GM12878 (cell line): ENCODE measurements at regions not wholly inside any gene's neighbourhood (a gene's known extent, or its start where the extent isn't known, plus 50 kb on each side); places are given as distances from the start of the nearest gene placed in this dataset.

Experiments used
- ATAC-seq: fragments of 200-7000 bp; cut with Tn5 transposase; 3 replicates; pipeline ENCODE4 v1.9.1; 2020; ENCODE audit warnings: mild to moderate bottlenecking, moderate library complexity
- BruUV-seq: library from RNA; stranded (reverse); fragments of 400-500 nt; replicated peaks from 2 replicates; lab custom pipeline; 2021; lab: Mats Ljungman, UMichigan
- CTCF ChIA-PET: fragments of 300-600 bp; sonication (Branson Sonifier 250); formaldehyde crosslinking; extraction: SDS; loops from one replicate; lab custom pipeline; 2021; ENCODE audit warnings: inconsistent platforms; lab: Yijun Ruan, JAX
- POLR2A ChIA-PET: fragments of 350-600 bp; formaldehyde crosslinking; extraction: SDS; loops from one replicate; lab custom pipeline; 2021; ENCODE audit warnings: inconsistent platforms; lab: Charles Lee
- RAD21 ChIA-PET: fragments of 300-600 bp; sonication (Branson Sonifier 250); formaldehyde crosslinking; loops from one replicate; lab custom pipeline; 2023; ENCODE audit warnings: antibody characterized with exemption; ENCODE audit not compliant: unreplicated experiment; lab: Charles Lee
- SMC1A ChIA-PET: fragments of 300-600 bp; sonication (Branson Sonifier 250); formaldehyde crosslinking; loops from one replicate; lab custom pipeline; 2023; ENCODE audit not compliant: unreplicated experiment, uncharacterized antibody; lab: Charles Lee
- DNase-seq: peaks from one replicate; pipeline ENCODE4 v3.0.0-alpha.2; 2011; ENCODE audit warnings: low read depth, low spot score
- FAIRE-seq: peaks from 3 replicates; lab custom pipeline; 2011; peaks lifted over from hg19 to GRCh38; lab: Jason Lieb, UNC
- H2AFZ ChIP-seq: 2 replicates; pipeline ENCODE4 v1.6.0; 2011; ENCODE audit warnings: low read depth, low read length, control low read depth; ENCODE audit not compliant: control insufficient read depth
- H3K27ac ChIP-seq: 2 replicates; pipeline ENCODE4 v1.5.1; 2011; ENCODE audit warnings: control low read depth; ENCODE audit not compliant: control insufficient read depth, insufficient read depth
- H3K27me3 ChIP-seq, 2 experiments: replicated peaks in 1 of 2; 2 replicates each; pipeline versions ENCODE4 v1.6.0 to v1.6.1; 2011; ENCODE audit warnings: low read length in 1 of 2; ENCODE audit not compliant: control insufficient read depth in 2 of 2, insufficient read depth in 2 of 2
- H3K36me3 ChIP-seq, 2 experiments: 2 replicates each; pipeline ENCODE4 v1.5.1; 2011; ENCODE audit warnings: low read length in 1 of 2; ENCODE audit not compliant: control insufficient read depth in 2 of 2, insufficient read depth in 2 of 2
- H3K4me1 ChIP-seq: 2 replicates; pipeline ENCODE4 v1.6.1; 2011; ENCODE audit warnings: mild to moderate bottlenecking, low read length, moderate library complexity, mixed read lengths; ENCODE audit not compliant: control insufficient read depth, insufficient read depth
- H3K4me2 ChIP-seq: 2 replicates; pipeline ENCODE4 v1.6.0; 2011; ENCODE audit warnings: control low read depth; ENCODE audit not compliant: control insufficient read depth, insufficient read depth
- H3K4me3 ChIP-seq: fragments of 200-600 bp; sonication (generic); 2 replicates; pipeline ENCODE4 v1.5.1; 2016
- H3K79me2 ChIP-seq: 2 replicates; pipeline ENCODE4 v1.6.0; 2011; ENCODE audit warnings: low read length; ENCODE audit not compliant: control insufficient read depth, insufficient read depth
- H3K9ac ChIP-seq: 2 replicates; pipeline ENCODE4 v1.8.0; 2011; ENCODE audit warnings: low read length, control low read depth, mixed read lengths; ENCODE audit not compliant: control insufficient read depth, insufficient read depth
- H3K9me3 ChIP-seq: replicated peaks from 3 replicates; pipeline ENCODE4 v1.5.1; 2011; ENCODE audit warnings: mild to moderate bottlenecking, low read length; ENCODE audit not compliant: control insufficient read depth, insufficient read depth
- H4K20me1 ChIP-seq: 2 replicates; pipeline ENCODE4 v1.6.0; 2011; ENCODE audit not compliant: control insufficient read depth, insufficient read depth
- CHD1 ChIP-seq: IDR thresholded peaks from 2 replicates; pipeline ENCODE4 v1.6.1; 2012; ENCODE audit warnings: low read depth, low read length, improper control_type of control experiment
- MTA3 ChIP-seq: IDR thresholded peaks from 2 replicates; pipeline ENCODE4 v1.6.1; 2012; ENCODE audit warnings: low read length, inconsistent platforms, borderline replicate concordance
- NBN ChIP-seq: fragments of 450-650 bp; IDR thresholded peaks from 2 replicates; pipeline ENCODE4 v1.6.1; 2016
- POLR2AphosphoS2 ChIP-seq: IDR thresholded peaks from 2 replicates; pipeline ENCODE4 v1.6.1; 2011; ENCODE audit warnings: low read depth, mild to moderate bottlenecking, low read length, improper control_type of control experiment, moderate library complexity
- RFX5 ChIP-seq: IDR thresholded peaks from 2 replicates; pipeline ENCODE4 v1.6.1; 2011; ENCODE audit warnings: low read depth, low read length, improper control_type of control experiment
- SMAD1 ChIP-seq: fragments of 450-650 bp; IDR thresholded peaks from 2 replicates; pipeline ENCODE4 v1.6.1; 2018; ENCODE audit warnings: mild to moderate bottlenecking, low read depth; ENCODE audit not compliant: partially characterized antibody
- TARDBP ChIP-seq: IDR thresholded peaks from 2 replicates; pipeline ENCODE4 v1.6.1; 2016; ENCODE audit warnings: borderline replicate concordance
- TCF12 ChIP-seq: IDR thresholded peaks from 2 replicates; pipeline ENCODE4 v1.6.1; 2011; ENCODE audit warnings: low read depth, mild to moderate bottlenecking, low read length
- YBX1 ChIP-seq: fragments of 450-650 bp; IDR thresholded peaks from 2 replicates; pipeline ENCODE4 v1.6.1; 2016; ENCODE audit warnings: antibody characterized with exemption
- WGBS: methylation state at CpG from one replicate; pipeline ENCODE4 v1.1.6; 2016; ENCODE audit warnings: low lambda C conversion rate; ENCODE audit not compliant: insufficient replicate concordance, insufficient coverage; ENCODE audit errors: missing lambda C conversion rate; 5-methylcytosine and 5-hydroxymethylcytosine counted together
- in situ Hi-C: fragments of 300-500 bp; cut with MboI; formaldehyde crosslinking; loops from 9 replicates; pipeline ENCODE4 v1.14.3; 2018; ENCODE audit warnings: mixed read lengths
- intact Hi-C: fragments of 100-400 bp; cut with micrococcal nuclease; formaldehyde crosslinking; loops from one replicate; pipeline ENCODE4 v1.14.2; 2022; ENCODE audit not compliant: unreplicated experiment
- TF ChIP-seq, protein P1 (sequence below): IDR thresholded peaks from 2 replicates; pipeline ENCODE4 v1.6.1; 2011; ENCODE audit warnings: borderline replicate concordance, low read depth, mild to moderate bottlenecking, moderate library complexity, low read length; ENCODE audit not compliant: insufficient read depth, poor library complexity, severe bottlenecking

GRCh38 chr11:112831041-112831440 lies 130.2 kb upstream of the NCAM1 start:
- Histone ChIP-seq H4K20me1 (no peaks in the 10 kb centered on the region), H3K36me3 (no peaks in the 10 kb centered on the region), H3K9ac (no peak overlapping the region)
- ChIA-PET SMC1A (interaction anchor here (0.9 kb wide), 1 partner anchor 9 kb away, joined by 3 read pairs; no protein-coding TSS in a partner anchor), POLR2A (interaction anchor here (0.7 kb wide), 1 partner anchor 296 kb away, joined by 4 read pairs; no protein-coding TSS in a partner anchor)
- ATAC-seq (no peak), DNase-seq (no peak), FAIRE-seq (no peak)
- intact Hi-C loops = no loop called here
- no TSS peak for BruUV-seq
- TF ChIP-seq MTA3 = no peak
- TF ChIP-seq TARDBP = no peak
- TF ChIP-seq, protein P1, sequence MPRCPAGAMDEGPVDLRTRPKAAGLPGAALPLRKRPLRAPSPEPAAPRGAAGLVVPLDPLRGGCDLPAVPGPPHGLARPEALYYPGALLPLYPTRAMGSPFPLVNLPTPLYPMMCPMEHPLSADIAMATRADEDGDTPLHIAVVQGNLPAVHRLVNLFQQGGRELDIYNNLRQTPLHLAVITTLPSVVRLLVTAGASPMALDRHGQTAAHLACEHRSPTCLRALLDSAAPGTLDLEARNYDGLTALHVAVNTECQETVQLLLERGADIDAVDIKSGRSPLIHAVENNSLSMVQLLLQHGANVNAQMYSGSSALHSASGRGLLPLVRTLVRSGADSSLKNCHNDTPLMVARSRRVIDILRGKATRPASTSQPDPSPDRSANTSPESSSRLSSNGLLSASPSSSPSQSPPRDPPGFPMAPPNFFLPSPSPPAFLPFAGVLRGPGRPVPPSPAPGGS = no peak
- no peak for TF ChIP-seq YBX1
- no peak for TF ChIP-seq CHD1
- TF ChIP-seq RFX5 = no peak
- TF ChIP-seq SMAD1 = no peak
- TF ChIP-seq TCF12 = no peak
- no peak for TF ChIP-seq NBN
- TF ChIP-seq POLR2AphosphoS2 = no peak
- TF ChIP-seq, all 136 proteins: peak for 0
- in situ Hi-C loops = no loop called here
- H3K27me3 ChIP-seq = peaks cover 0 to 4% of the 10 kb centered on the region in 2 experiments; a peak in 3 of 4 replicates
- WGBS = 31% methylated on average over 1 of the region's 1 CpG
- H3K27ac ChIP-seq = no peak overlapping the region
- no peaks in the 10 kb centered on the region for H3K9me3 ChIP-seq
- no peak overlapping the region for H3K4me3 ChIP-seq
- no peak overlapping the region for H3K4me2 ChIP-seq
- no peaks in the 10 kb centered on the region for H3K4me1 ChIP-seq
- H2AFZ ChIP-seq = no peak overlapping the region
- ChIA-PET RAD21 (no interaction called here), CTCF (interaction anchor here (2.3 kb wide), 1 partner anchor 243 kb away, joined by 6 read pairs; no protein-coding TSS in a partner anchor)
- no peaks in the 10 kb centered on the region for H3K79me2 ChIP-seq
